GM10248 (cell line): ENCODE measurements at regions not wholly inside any gene's neighbourhood (a gene's known extent, or its start where the extent isn't known, plus 50 kb on each side); places are given as distances from the start of the nearest gene placed in this dataset.
"Not testable (repeated sequence)": the region's sequence is repeated elsewhere in the genome, so short reads cannot be mapped to it uniquely, and the experiment has no call there.

Source experiments
- CTCF ChIA-PET: fragments of 300-600 bp; sonication (Branson Sonifier 250); formaldehyde crosslinking; extraction: SDS; loops from one replicate; lab custom pipeline; 2021; ENCODE audit warnings: antibody characterized with exemption; lab: Yijun Ruan, JAX
- POLR2A ChIA-PET: fragments of 350-650 bp; sonication (Branson Sonifier 250); formaldehyde crosslinking; extraction: SDS; loops from one replicate; lab custom pipeline; 2020; ENCODE audit warnings: antibody characterized with exemption; lab: Yijun Ruan, JAX
- DNase-seq: peaks from one replicate; pipeline ENCODE4 v3.0.0; 2012; ENCODE audit errors: extremely low spot score
- CTCF ChIP-seq: IDR thresholded peaks from 2 replicates; pipeline ENCODE4 v1.5.1; 2012; ENCODE audit warnings: mild to moderate bottlenecking, low read depth; ENCODE audit errors: extremely low read depth, missing control alignments, control extremely low read depth

- DNase-seq = no peak
- TF ChIP-seq CTCF = no peak
- POLR2A ChIA-PET = no interaction called here
- CTCF ChIA-PET = no interaction called here
Observed at GRCh38 chr21:18138507-18138906, 106.1 kb upstream of the CHODL start.

GRCh38 chr21:18129526-18129925 lies 115.1 kb upstream of the CHODL start:
- no peak for DNase-seq
- CTCF ChIA-PET = no interaction called here
- POLR2A ChIA-PET = no interaction called here
- no peak for TF ChIP-seq CTCF

DNA sequence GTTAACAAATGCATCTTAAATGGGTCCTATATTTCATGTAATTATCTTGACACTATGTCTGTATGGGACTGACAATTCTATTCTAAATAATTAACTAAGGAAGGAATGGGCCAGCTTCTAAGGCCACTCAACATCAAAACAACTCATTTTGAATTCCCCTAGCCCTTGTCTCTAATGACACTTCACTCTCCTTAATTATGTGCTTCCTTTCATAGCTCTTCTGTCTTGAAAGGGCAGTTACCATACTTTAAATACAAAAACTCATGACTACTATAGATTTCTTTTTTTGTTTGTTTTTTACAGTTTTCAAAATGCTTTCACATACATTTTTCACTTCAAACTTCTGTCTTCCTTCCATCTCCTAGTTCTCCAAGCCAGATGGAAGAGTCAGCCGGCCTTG lies 126.1 kb upstream of the CHODL start:
- no peak for DNase-seq
- ChIA-PET CTCF (no interaction called here), POLR2A (no interaction called here)
- no peak for TF ChIP-seq CTCF

DNA sequence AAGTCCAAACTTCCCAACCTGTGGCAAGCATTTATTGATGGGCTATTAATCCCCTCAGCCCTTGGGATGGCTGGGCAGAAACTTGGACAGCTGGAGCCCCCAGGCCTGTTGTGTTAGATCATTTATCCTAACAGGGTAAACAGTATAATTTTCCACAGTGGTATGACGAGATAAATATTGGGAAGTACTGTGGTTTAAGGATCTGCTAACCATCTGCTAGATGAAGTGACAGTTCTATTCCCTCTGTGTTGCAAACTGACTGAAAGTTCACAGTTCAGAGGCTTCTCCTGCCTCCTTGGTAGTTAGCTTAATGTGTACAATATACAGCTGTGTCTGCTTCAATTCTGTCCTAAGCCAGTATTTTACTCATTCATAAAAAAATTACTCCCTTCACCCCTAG lies 127.5 kb upstream of the CHODL start:
- DNase-seq = no peak
- no peak for TF ChIP-seq CTCF
- ChIA-PET POLR2A (no interaction called here), CTCF (no interaction called here)

DNA sequence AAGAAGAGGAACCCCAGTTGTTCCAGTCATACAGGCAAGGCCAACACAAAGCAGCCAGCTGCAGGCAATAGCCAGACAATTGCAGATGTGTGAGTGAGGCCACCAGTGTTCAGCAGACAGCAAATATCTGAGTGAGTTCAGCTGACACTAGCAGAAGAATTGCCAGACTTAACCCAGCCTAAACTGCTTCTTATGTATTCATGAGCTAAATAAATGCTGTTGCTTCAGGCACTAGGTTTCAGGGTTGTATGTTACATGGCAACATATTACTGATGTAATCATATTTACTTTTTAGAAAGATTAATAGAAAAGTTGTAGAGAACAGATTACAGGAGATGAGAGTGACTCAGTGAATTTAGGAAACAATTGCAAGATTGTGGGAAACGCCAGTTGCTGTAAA lies 129.8 kb upstream of the CHODL start:
- POLR2A ChIA-PET = no interaction called here
- CTCF ChIA-PET = no interaction called here

DNA sequence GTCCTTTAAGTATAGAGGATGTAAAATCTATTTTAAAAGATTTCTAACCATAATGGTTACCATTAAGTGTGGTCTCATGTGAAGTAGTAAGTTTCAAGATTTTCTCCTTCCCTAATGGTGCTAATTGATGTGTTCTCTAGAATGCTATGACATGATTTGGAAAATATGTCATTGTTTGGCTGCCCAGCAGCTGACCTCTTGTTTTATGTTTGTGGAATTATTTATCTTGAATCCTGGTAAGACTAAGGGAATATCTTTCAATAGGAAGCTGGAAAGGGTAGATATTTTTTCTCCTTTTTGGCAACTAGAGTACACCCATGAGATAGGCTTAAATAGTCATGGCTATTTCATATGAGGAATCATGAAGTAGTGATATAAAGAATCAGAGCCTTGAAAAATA lies 139.8 kb upstream of the CHODL start:
- no peak for DNase-seq
- no peak for TF ChIP-seq CTCF
- CTCF ChIA-PET = interaction anchor here (1.4 kb wide), 1 partner anchor 15 kb away, joined by 3 read pairs; no protein-coding TSS in a partner anchor
- POLR2A ChIA-PET = no interaction called here

More for the DNA sequence above, 129.8 kb upstream of the CHODL start:
- no peak for DNase-seq
- no peak for TF ChIP-seq CTCF

DNA sequence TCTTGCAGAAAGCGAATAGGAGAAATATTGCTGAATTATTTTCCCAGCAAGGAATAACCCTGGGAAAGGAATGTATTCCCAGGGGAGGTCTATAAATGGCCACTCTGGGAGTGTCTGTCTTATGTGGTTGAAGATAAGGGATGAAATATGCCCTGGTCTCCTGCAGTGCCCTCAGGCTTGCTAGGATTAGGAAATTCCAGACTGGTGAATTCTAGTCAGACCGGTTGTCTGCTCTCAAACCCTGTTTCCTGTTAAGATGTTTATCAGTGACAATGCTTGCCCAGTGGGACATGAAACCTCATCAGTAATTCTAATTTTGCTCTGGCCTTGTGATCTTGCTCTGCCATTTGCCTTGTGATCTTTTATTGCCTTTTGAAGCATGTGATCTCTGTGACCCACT lies 148.2 kb upstream of the CHODL start:
- POLR2A ChIA-PET, CTCF ChIA-PET, DNase-seq: not testable (repeated sequence)
